CD4-positive, alpha-beta memory T cell (primary cell): ENCODE measurements at regions not wholly inside any gene's neighbourhood (a gene's known extent, or its start where the extent isn't known, plus 50 kb on each side); places are given as distances from the start of the nearest gene placed in this dataset.

Source experiments
- CTCF ChIA-PET: fragments of 350-600 bp; sonication (Branson Sonifier 250); formaldehyde crosslinking; loops from one replicate; lab custom pipeline; 2021; ENCODE audit warnings: inconsistent platforms; ENCODE audit not compliant: partially characterized antibody; lab: Charles Lee
- POLR2A ChIA-PET: fragments of 350-600 bp; sonication (Branson Sonifier 250); formaldehyde crosslinking; loops from one replicate; lab custom pipeline; 2021; ENCODE audit not compliant: partially characterized antibody; lab: Charles Lee
- DNase-seq, 5 donors: peaks; one replicate each; pipeline versions ENCODE4 v3.0.0 to v3.0.0-alpha.2; 2020 to 2022; ENCODE audit warnings: mixed read lengths in 1 of 5
- H3K27ac ChIP-seq: one replicate; pipeline ENCODE4 v1.7.0; 2013; ENCODE audit warnings: low read depth, low read length
- H3K27me3 ChIP-seq: 2 replicates; pipeline ENCODE4 v1.7.0; 2013; ENCODE audit warnings: mild to moderate bottlenecking, low read length, moderate library complexity; ENCODE audit not compliant: insufficient read depth
- H3K36me3 ChIP-seq: 2 replicates; pipeline ENCODE4 v1.7.0; 2013; ENCODE audit warnings: mild to moderate bottlenecking, low read length, moderate library complexity; ENCODE audit not compliant: insufficient read depth
- H3K4me1 ChIP-seq: 2 replicates; pipeline ENCODE4 v1.7.0; 2013; ENCODE audit warnings: mild to moderate bottlenecking, low read length, moderate library complexity; ENCODE audit not compliant: insufficient read depth
- H3K4me3 ChIP-seq, 2 donors: one replicate each; pipeline ENCODE4 v1.7.0; 2013; ENCODE audit warnings: low read length in 2 of 2, mild to moderate bottlenecking in 1 of 2
- H3K9me3 ChIP-seq, 2 donors: one replicate each; pipeline ENCODE4 v1.7.0; 2013; ENCODE audit warnings: low read length in 2 of 2, control low read depth in 1 of 2; ENCODE audit not compliant: control insufficient read depth in 1 of 2
- H3K27ac Mint-ChIP-seq, 7 donors: one replicate each; pipeline ENCODE4 v1.8.0; 2020 to 2021; ENCODE audit warnings: mixed read lengths in 7 of 7, mild to moderate bottlenecking in 6 of 7, inconsistent platforms in 3 of 7, moderate library complexity in 3 of 7
- H3K27me3 Mint-ChIP-seq, 2 donors: one replicate each; pipeline ENCODE4 v1.8.0; 2020 to 2021; ENCODE audit warnings: mixed read lengths in 2 of 2
- H3K36me3 Mint-ChIP-seq, 2 donors: one replicate each; pipeline ENCODE4 v1.8.0; 2020 to 2021; ENCODE audit warnings: mixed read lengths in 2 of 2, inconsistent platforms in 1 of 2, mild to moderate bottlenecking in 1 of 2
- H3K4me1 Mint-ChIP-seq, 4 donors: one replicate each; pipeline ENCODE4 v1.8.0; 2020 to 2021; ENCODE audit warnings: mixed read lengths in 4 of 4, mild to moderate bottlenecking in 1 of 4
- H3K4me3 Mint-ChIP-seq, 8 donors: one replicate each; pipeline ENCODE4 v1.8.0; 2020 to 2021; ENCODE audit warnings: mixed read lengths in 8 of 8, mild to moderate bottlenecking in 7 of 8, moderate library complexity in 6 of 8, inconsistent platforms in 3 of 8
- H3K9me3 Mint-ChIP-seq, 8 donors: one replicate each; pipeline ENCODE4 v1.8.0; 2020 to 2021; ENCODE audit warnings: mixed read lengths in 8 of 8, mild to moderate bottlenecking in 5 of 8, inconsistent platforms in 3 of 8, moderate library complexity in 1 of 8
- intact Hi-C: fragments of 100-400 bp; cut with micrococcal nuclease; formaldehyde crosslinking; loops from one replicate; pipeline ENCODE4 v1.15.1; 2023

DNA sequence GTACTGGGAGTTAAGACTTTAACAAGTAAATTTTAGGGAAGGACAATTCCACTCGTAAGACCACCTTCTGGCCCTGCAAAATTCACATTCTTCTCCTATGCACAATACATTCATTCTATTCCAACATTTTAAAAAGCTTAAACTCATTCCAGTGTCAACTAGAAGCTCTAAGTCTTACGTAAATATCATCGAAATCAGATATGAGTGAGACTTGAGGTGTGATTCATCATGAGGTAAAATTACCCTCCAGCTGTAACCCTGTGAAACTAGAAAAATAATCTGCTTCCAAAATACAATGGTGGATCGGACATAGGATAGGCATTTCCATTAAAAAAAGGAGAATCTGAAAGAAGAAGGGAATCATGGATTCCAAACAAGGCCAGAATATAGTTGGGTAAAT is 370.3 kb downstream of the CDC14C start:
- Mint-ChIP-seq H3K4me3 (no peak overlapping the region), H3K27ac (no peak overlapping the region), H3K4me1 (no peaks in the 10 kb centered on the region), H3K9me3 (peaks cover 0 to 12% (median 4%) of the 10 kb centered on the region in 8 donors), H3K27me3 (no peaks in the 10 kb centered on the region), H3K36me3 (no peaks in the 10 kb centered on the region)
- no peak overlapping the region for H3K4me3 ChIP-seq
- no peak overlapping the region for H3K27ac ChIP-seq
- ChIA-PET POLR2A (no interaction called here), CTCF (no interaction called here)
- DNase-seq: no peak
- H3K4me1 ChIP-seq: no peaks in the 10 kb centered on the region
- H3K27me3 ChIP-seq: no peaks in the 10 kb centered on the region
- H3K9me3 ChIP-seq: no peaks in the 10 kb centered on the region
- intact Hi-C loops: no loop called here
- no peaks in the 10 kb centered on the region for H3K36me3 ChIP-seq

DNA sequence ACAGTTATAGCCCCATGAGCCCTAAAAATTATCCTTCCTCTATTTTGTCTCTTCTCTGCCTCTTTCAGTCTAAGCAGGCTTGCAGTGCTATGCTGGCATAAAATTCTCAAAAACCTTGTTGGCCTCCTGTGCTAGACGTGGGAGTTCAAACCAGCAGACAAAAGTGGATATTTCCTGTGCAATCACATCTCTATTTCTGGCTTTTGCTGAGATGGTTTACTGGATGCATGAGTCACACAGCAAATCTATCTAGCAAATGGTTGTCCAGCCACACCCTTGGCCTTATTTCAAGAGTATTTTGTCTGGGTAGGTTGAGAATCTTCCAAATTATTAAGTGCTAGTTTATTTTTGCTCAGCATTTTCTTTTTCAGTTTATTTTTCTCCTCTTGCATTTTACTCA is 370.8 kb downstream of the CDC14C start:
- Mint-ChIP-seq H3K9me3 (peaks cover 0 to 12% (median 4%) of the 10 kb centered on the region in 8 donors), H3K4me1 (no peaks in the 10 kb centered on the region), H3K27me3 (no peaks in the 10 kb centered on the region), H3K4me3 (no peak overlapping the region), H3K36me3 (no peaks in the 10 kb centered on the region), H3K27ac (no peak overlapping the region)
- Histone ChIP-seq H3K27ac (no peak overlapping the region), H3K27me3 (no peaks in the 10 kb centered on the region), H3K9me3 (no peaks in the 10 kb centered on the region), H3K36me3 (no peaks in the 10 kb centered on the region), H3K4me1 (no peaks in the 10 kb centered on the region), H3K4me3 (no peak overlapping the region)
- intact Hi-C loops: no loop called here
- CTCF ChIA-PET: no interaction called here
- POLR2A ChIA-PET: no interaction called here
- DNase-seq: no peak

DNA sequence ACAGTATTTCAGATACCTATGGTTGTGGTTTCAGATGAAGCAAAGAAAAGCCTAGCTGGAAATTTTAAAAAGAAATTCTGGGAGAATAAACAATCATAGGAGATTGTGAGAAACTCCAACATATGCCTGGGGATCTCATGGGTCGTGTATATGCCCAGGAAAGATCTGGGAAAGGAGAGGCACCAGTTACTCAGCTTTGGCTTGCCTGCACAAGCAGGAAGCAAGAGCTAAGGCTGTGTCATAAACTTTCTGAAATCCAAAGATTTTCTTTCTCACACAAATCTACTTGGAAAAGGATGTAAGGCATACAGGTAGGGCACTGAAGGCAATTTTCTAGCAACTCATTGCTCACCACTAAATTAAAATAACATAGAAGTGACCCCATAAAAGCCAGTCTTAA is 373.6 kb downstream of the CDC14C start:
- H3K27ac Mint-ChIP-seq: no peak overlapping the region
- no peaks in the 10 kb centered on the region for H3K36me3 ChIP-seq
- intact Hi-C loops: no loop called here
- H3K4me3 ChIP-seq: no peak overlapping the region
- H3K27me3 ChIP-seq: no peaks in the 10 kb centered on the region
- no peaks in the 10 kb centered on the region for H3K4me1 ChIP-seq
- H3K9me3 ChIP-seq: no peaks in the 10 kb centered on the region
- ChIA-PET CTCF (no interaction called here), POLR2A (no interaction called here)
- H3K27me3 Mint-ChIP-seq: no peaks in the 10 kb centered on the region
- no peak for DNase-seq
- H3K4me1 Mint-ChIP-seq: no peaks in the 10 kb centered on the region
- no peak overlapping the region for H3K4me3 Mint-ChIP-seq
- H3K9me3 Mint-ChIP-seq: peaks cover 0 to 15% (median 7%) of the 10 kb centered on the region in 8 donors
- no peak overlapping the region for H3K27ac ChIP-seq
- no peaks in the 10 kb centered on the region for H3K36me3 Mint-ChIP-seq

- Histone ChIP-seq H3K4me3 (no peak overlapping the region), H3K36me3 (no peaks in the 10 kb centered on the region), H3K4me1 (no peaks in the 10 kb centered on the region), H3K27ac (no peak overlapping the region), H3K27me3 (no peaks in the 10 kb centered on the region), H3K9me3 (no peaks in the 10 kb centered on the region)
- Mint-ChIP-seq H3K27me3 (no peaks in the 10 kb centered on the region), H3K27ac (no peak overlapping the region), H3K4me1 (no peaks in the 10 kb centered on the region), H3K9me3 (peaks cover 0 to 24% (median 10%) of the 10 kb centered on the region in 8 donors), H3K36me3 (no peaks in the 10 kb centered on the region), H3K4me3 (no peak overlapping the region)
- intact Hi-C loops: no loop called here
- ChIA-PET CTCF (no interaction called here), POLR2A (no interaction called here)
- no peak for DNase-seq
These were observed 384.4 kb downstream of the CDC14C start for GRCh38 chr7:49308787-49309186.

GRCh38 chr7:49320083-49320482 is 395.7 kb downstream of the CDC14C start:
- H3K27me3 Mint-ChIP-seq: no peaks in the 10 kb centered on the region
- Histone ChIP-seq H3K4me3 (no peak overlapping the region), H3K27ac (no peak overlapping the region), H3K27me3 (no peaks in the 10 kb centered on the region), H3K4me1 (no peaks in the 10 kb centered on the region), H3K36me3 (no peaks in the 10 kb centered on the region), H3K9me3 (no peaks in the 10 kb centered on the region)
- no peak for DNase-seq
- intact Hi-C loops: no loop called here
- CTCF ChIA-PET: no interaction called here
- POLR2A ChIA-PET: no interaction called here
- no peaks in the 10 kb centered on the region for H3K36me3 Mint-ChIP-seq
- no peak overlapping the region for H3K27ac Mint-ChIP-seq
- no peak overlapping the region for H3K4me3 Mint-ChIP-seq
- H3K9me3 Mint-ChIP-seq: peaks cover 0 to 4% (median 0%) of the 10 kb centered on the region in 8 donors
- no peaks in the 10 kb centered on the region for H3K4me1 Mint-ChIP-seq

DNA sequence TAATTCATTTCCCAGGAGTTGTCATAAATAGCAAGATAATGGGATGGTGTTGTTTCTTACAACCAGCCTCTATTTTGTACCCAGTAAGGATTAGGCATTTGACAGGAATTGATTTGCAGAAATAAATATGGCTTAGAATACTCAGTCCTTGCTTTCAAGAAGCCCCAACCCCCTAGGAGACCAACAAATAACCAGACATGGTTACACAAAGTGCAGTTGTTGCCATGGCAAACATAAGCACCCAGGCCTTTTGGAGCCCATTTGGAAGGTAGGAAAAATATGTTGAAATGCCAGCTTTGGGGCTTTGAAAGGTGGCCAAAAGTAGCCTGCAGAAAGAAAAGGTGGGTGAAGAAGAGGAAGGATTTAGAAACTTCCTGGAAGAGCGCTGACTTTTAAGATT is 397.5 kb downstream of the CDC14C start:
- Mint-ChIP-seq H3K27ac (no peak overlapping the region), H3K36me3 (no peaks in the 10 kb centered on the region), H3K4me3 (no peak overlapping the region), H3K9me3 (peaks cover 0 to 8% (median 4%) of the 10 kb centered on the region in 8 donors), H3K4me1 (no peaks in the 10 kb centered on the region), H3K27me3 (no peaks in the 10 kb centered on the region)
- no peak for DNase-seq
- Histone ChIP-seq H3K4me3 (no peak overlapping the region), H3K27me3 (no peaks in the 10 kb centered on the region), H3K36me3 (no peaks in the 10 kb centered on the region), H3K4me1 (no peaks in the 10 kb centered on the region), H3K27ac (no peak overlapping the region), H3K9me3 (no peaks in the 10 kb centered on the region)
- ChIA-PET CTCF (no interaction called here), POLR2A (no interaction called here)
- intact Hi-C loops: no loop called here

DNA sequence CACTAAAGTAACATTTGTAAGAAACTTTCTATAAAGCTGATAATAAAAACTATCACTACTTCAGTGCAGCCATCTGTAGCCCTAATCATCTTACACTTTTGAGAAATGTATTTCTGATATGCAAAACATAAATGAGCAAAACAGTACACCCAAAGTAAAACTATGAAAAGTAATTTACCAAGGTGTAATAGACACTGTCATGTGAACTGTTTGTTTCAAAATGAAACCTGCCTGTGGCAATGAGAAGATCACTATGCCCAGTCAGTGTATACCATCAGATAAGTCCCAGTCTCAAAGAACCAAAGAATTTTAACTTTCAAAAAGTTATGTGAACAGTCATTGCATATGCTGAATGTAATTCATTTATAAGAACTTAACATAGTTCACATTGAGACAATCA is 398.1 kb downstream of the CDC14C start:
- ChIA-PET CTCF (no interaction called here), POLR2A (no interaction called here)
- Mint-ChIP-seq H3K27ac (no peak overlapping the region), H3K27me3 (no peaks in the 10 kb centered on the region), H3K4me3 (no peak overlapping the region), H3K9me3 (peaks cover 0 to 10% (median 6%) of the 10 kb centered on the region in 8 donors), H3K4me1 (no peaks in the 10 kb centered on the region), H3K36me3 (no peaks in the 10 kb centered on the region)
- Histone ChIP-seq H3K27ac (no peak overlapping the region), H3K36me3 (no peaks in the 10 kb centered on the region), H3K4me3 (no peak overlapping the region), H3K27me3 (no peaks in the 10 kb centered on the region), H3K9me3 (no peaks in the 10 kb centered on the region), H3K4me1 (no peaks in the 10 kb centered on the region)
- no peak for DNase-seq
- intact Hi-C loops: no loop called here

GRCh38 chr7:49324040-49324439 is 399.7 kb downstream of the CDC14C start:
- peaks cover 0 to 14% (median 8%) of the 10 kb centered on the region in 8 donors for H3K9me3 Mint-ChIP-seq
- H3K4me3 ChIP-seq: no peak overlapping the region

More at GRCh38 chr7:49324040-49324439, 399.7 kb downstream of the CDC14C start:
- intact Hi-C loops: no loop called here
- Mint-ChIP-seq H3K36me3 (no peaks in the 10 kb centered on the region), H3K4me3 (no peak overlapping the region), H3K4me1 (no peaks in the 10 kb centered on the region), H3K27ac (no peak overlapping the region), H3K27me3 (no peaks in the 10 kb centered on the region)
- Histone ChIP-seq H3K27ac (no peak overlapping the region), H3K27me3 (no peaks in the 10 kb centered on the region), H3K36me3 (no peaks in the 10 kb centered on the region), H3K4me1 (no peaks in the 10 kb centered on the region), H3K9me3 (no peaks in the 10 kb centered on the region)
- ChIA-PET POLR2A (no interaction called here), CTCF (no interaction called here)
- no peak for DNase-seq
